HCT116 (cell line): ENCODE measurements at regions not wholly inside any gene's neighbourhood (a gene's known extent, or its start where the extent isn't known, plus 50 kb on each side); places are given as distances from the start of the nearest gene placed in this dataset.

Experiments
- ATAC-seq: fragments of 200-7000 bp; cut with Tn5 transposase; 2 replicates; pipeline ENCODE4 v1.9.1; 2020; ENCODE audit warnings: mild to moderate bottlenecking, moderate library complexity
- BruUV-seq: library from RNA; stranded (reverse); fragments of 400-500 nt; replicated peaks from 2 replicates; lab custom pipeline; 2021; lab: Mats Ljungman, UMichigan
- CTCF ChIA-PET: fragments of 300-600 bp; sonication (Branson Sonifier 250); formaldehyde crosslinking; loops from one replicate; lab custom pipeline; 2021; ENCODE audit warnings: antibody characterized with exemption; lab: Charles Lee
- POLR2A ChIA-PET: fragments of 300-600, 350-600 bp; sonication (Branson Sonifier 250); formaldehyde crosslinking; loops from one replicate; lab custom pipeline; 2021; ENCODE audit warnings: antibody characterized with exemption; lab: Charles Lee
- RAD21 ChIA-PET, 2 experiments: fragments of 300-600 bp; sonication (Branson Sonifier 250); formaldehyde crosslinking; loops; one replicate each; lab custom pipeline; 2023; ENCODE audit warnings: low total read pairs in 2 of 2; ENCODE audit not compliant: uncharacterized antibody in 2 of 2, unreplicated experiment in 2 of 2, low non-redundant PET in 1 of 2; lab: Charles Lee
- DNase-seq: peaks from one replicate; pipeline ENCODE4 v3.0.0-alpha.2; 2010; ENCODE audit warnings: low read depth, low spot score
- H2AFZ ChIP-seq: fragments of 200-600 bp; shearing (Covaris generic), sonication (generic); 2 replicates; pipeline ENCODE4 v1.6.1; 2017; ENCODE audit warnings: low read depth, mixed run types, mixed read lengths, antibody characterized with exemption, low read length; ENCODE audit not compliant: poor library complexity, severe bottlenecking
- H3K27ac ChIP-seq: 2 replicates; pipeline ENCODE4 v1.5.1; 2012; ENCODE audit warnings: low read depth, low read length
- H3K27me3 ChIP-seq: fragments of 200-600 bp; sonication (generic); 2 replicates; pipeline ENCODE4 v1.6.1; 2016; ENCODE audit warnings: mixed run types, low read length, mixed read lengths; ENCODE audit not compliant: insufficient read depth
- H3K36me3 ChIP-seq, 2 experiments: fragments of 200-500 bp in 1 of 2; fragments of 200-600 bp in 1 of 2; sonication (Bioruptor generic) in 1 of 2; sonication (generic) in 1 of 2; 2 replicates each; pipeline versions ENCODE4 v1.5.1 to v1.6.1; 2014 to 2016; ENCODE audit warnings: low read length in 2 of 2, inconsistent platforms in 1 of 2, mixed read lengths in 1 of 2, mixed run types in 1 of 2; ENCODE audit not compliant: insufficient read depth in 2 of 2, control insufficient read depth in 1 of 2
- H3K4me1 ChIP-seq, 2 experiments: fragments of 200-600 bp in 1 of 2; sonication (generic) in 1 of 2; 2 replicates each; pipeline versions ENCODE4 v1.5.1 to v1.6.1; 2012 to 2017; ENCODE audit warnings: low read length in 2 of 2, inconsistent platforms in 1 of 2, mild to moderate bottlenecking in 1 of 2, mixed read lengths in 1 of 2, mixed run types in 1 of 2, moderate library complexity in 1 of 2; ENCODE audit not compliant: insufficient read depth in 2 of 2, control insufficient read depth in 1 of 2
- H3K4me2 ChIP-seq: fragments of 200-600 bp; sonication (generic); 2 replicates; pipeline ENCODE4 v1.6.1; 2017; ENCODE audit warnings: mixed run types, low read length, mixed read lengths
- H3K4me3 ChIP-seq, 2 experiments: fragments of 200-600 bp in 1 of 2; sonication (generic) in 1 of 2; replicated peaks in 1 of 2; 2 replicates each; pipeline ENCODE4 v1.5.1; 2011 to 2016; ENCODE audit warnings: low read length in 2 of 2, control low read depth in 1 of 2, low read depth in 1 of 2, mild to moderate bottlenecking in 1 of 2, mixed read lengths in 1 of 2, mixed run types in 1 of 2
- H3K79me2 ChIP-seq: fragments of 200-600 bp; sonication (generic); 2 replicates; pipeline ENCODE4 v1.6.1; 2017; ENCODE audit warnings: mild to moderate bottlenecking, mixed run types, low read length, moderate library complexity, mixed read lengths; ENCODE audit not compliant: insufficient read depth
- H3K9ac ChIP-seq: fragments of 200-600 bp; sonication (generic); 2 replicates; pipeline ENCODE4 v1.6.1; 2016; ENCODE audit warnings: low read length, mixed read lengths
- H3K9me2 ChIP-seq: fragments of 200-600 bp; sonication (generic), shearing (Covaris generic); 2 replicates; pipeline ENCODE4 v1.6.1; 2017; ENCODE audit warnings: mixed run types, mild to moderate bottlenecking, moderate library complexity; ENCODE audit not compliant: insufficient read depth
- H3K9me3 ChIP-seq, 2 experiments: fragments of 200-500 bp in 1 of 2; fragments of 200-600 bp in 1 of 2; sonication (Bioruptor generic) in 1 of 2; sonication (generic) in 1 of 2; 2 replicates each; pipeline ENCODE4 v1.6.1; 2014 to 2017; ENCODE audit warnings: low read length in 2 of 2, mixed read lengths in 2 of 2, inconsistent platforms in 1 of 2, low read depth in 1 of 2, mild to moderate bottlenecking in 1 of 2, mixed run types in 1 of 2, moderate library complexity in 1 of 2; ENCODE audit not compliant: control insufficient read depth in 1 of 2, insufficient read depth in 1 of 2
- H4K20me1 ChIP-seq: fragments of 200-600 bp; sonication (generic), shearing (Covaris generic); 2 replicates; pipeline ENCODE4 v1.6.1; 2017; ENCODE audit warnings: mixed run types, mild to moderate bottlenecking, moderate library complexity; ENCODE audit not compliant: insufficient read depth
- ELF1 ChIP-seq: IDR thresholded peaks from 2 replicates; pipeline ENCODE4 v1.6.1; 2012; ENCODE audit warnings: low read depth, borderline replicate concordance
- EZH2phosphoT487 ChIP-seq: fragments of 200-600 bp; IDR thresholded peaks from 2 replicates; pipeline ENCODE4 v1.6.1; 2018; ENCODE audit warnings: antibody characterized with exemption, borderline replicate concordance
- JUND ChIP-seq: IDR thresholded peaks from 2 replicates; pipeline ENCODE4 v1.6.1; 2012
- POLR2A ChIP-seq: IDR thresholded peaks from 2 replicates; pipeline ENCODE4 v1.7.0; 2011; ENCODE audit warnings: borderline replicate concordance; ENCODE audit not compliant: insufficient read depth, insufficient read length; ENCODE audit errors: extremely low read depth
- POLR2AphosphoS5 ChIP-seq: IDR thresholded peaks from 2 replicates; pipeline ENCODE4 v1.6.1; 2011; ENCODE audit warnings: mild to moderate bottlenecking, low read depth, low read length, moderate library complexity
- RAD21 ChIP-seq: IDR thresholded peaks from 2 replicates; pipeline ENCODE4 v1.6.1; 2012; ENCODE audit warnings: low read depth, mild to moderate bottlenecking
- TCF7L2 ChIP-seq: IDR thresholded peaks from 2 replicates; pipeline ENCODE4 v1.7.0; 2011; ENCODE audit warnings: borderline replicate concordance, inconsistent platforms; ENCODE audit not compliant: insufficient read depth, insufficient read length; ENCODE audit errors: extremely low read depth
- YY1 ChIP-seq: IDR thresholded peaks from 2 replicates; pipeline ENCODE4 v1.6.1; 2011; ENCODE audit warnings: low read length, low read depth, moderate library complexity, mild to moderate bottlenecking; ENCODE audit not compliant: insufficient replicate concordance; ENCODE audit errors: extremely low read depth
- ZFX ChIP-seq: fragments of 450-650 bp; IDR thresholded peaks from 2 replicates; pipeline ENCODE4 v1.6.1; 2017
- intact Hi-C: fragments of 100-400 bp; cut with micrococcal nuclease; formaldehyde crosslinking; loops from 2 replicates; pipeline ENCODE4 v1.10.0; 2022
- TF ChIP-seq, protein P1 (sequence below): IDR thresholded peaks from 2 replicates; pipeline ENCODE4 v1.6.1; 2011; ENCODE audit warnings: mild to moderate bottlenecking, low read length, moderate library complexity; ENCODE audit not compliant: insufficient replicate concordance; ENCODE audit errors: extremely low read depth

GRCh38 chr20:51153867-51154707 lies 131.2 kb upstream of the KCNG1 start:
- no TSS peak for BruUV-seq
- ATAC-seq (no peak), DNase-seq (no peak)

More at GRCh38 chr20:51153867-51154707, 131.2 kb upstream of the KCNG1 start:
- H3K27ac ChIP-seq, result no peak overlapping the region
- no peaks in the 10 kb centered on the region for H3K4me1 ChIP-seq
- no peak overlapping the region for H2AFZ ChIP-seq
- H3K9me3 ChIP-seq, result no peaks in the 10 kb centered on the region
- H3K36me3 ChIP-seq, result no peaks in the 10 kb centered on the region
- no peak overlapping the region for H3K4me3 ChIP-seq
- intact Hi-C loops, result no loop called here
- peaks cover 76% of the 10 kb centered on the region for H3K27me3 ChIP-seq
- no peaks in the 10 kb centered on the region for H3K79me2 ChIP-seq
- ChIA-PET POLR2A (no interaction called here), RAD21 (no interaction called here), CTCF (no interaction called here)
- no peaks in the 10 kb centered on the region for H4K20me1 ChIP-seq
- H3K9me2 ChIP-seq, result no peaks in the 10 kb centered on the region
- TF ChIP-seq EZH2phosphoT487, result no peak
- TF ChIP-seq POLR2A, result no peak
- no peak for TF ChIP-seq JUND
- TF ChIP-seq YY1, result no peak
- no peak for TF ChIP-seq ZFX
- TF ChIP-seq POLR2AphosphoS5, result no peak
- TF ChIP-seq, protein P1, sequence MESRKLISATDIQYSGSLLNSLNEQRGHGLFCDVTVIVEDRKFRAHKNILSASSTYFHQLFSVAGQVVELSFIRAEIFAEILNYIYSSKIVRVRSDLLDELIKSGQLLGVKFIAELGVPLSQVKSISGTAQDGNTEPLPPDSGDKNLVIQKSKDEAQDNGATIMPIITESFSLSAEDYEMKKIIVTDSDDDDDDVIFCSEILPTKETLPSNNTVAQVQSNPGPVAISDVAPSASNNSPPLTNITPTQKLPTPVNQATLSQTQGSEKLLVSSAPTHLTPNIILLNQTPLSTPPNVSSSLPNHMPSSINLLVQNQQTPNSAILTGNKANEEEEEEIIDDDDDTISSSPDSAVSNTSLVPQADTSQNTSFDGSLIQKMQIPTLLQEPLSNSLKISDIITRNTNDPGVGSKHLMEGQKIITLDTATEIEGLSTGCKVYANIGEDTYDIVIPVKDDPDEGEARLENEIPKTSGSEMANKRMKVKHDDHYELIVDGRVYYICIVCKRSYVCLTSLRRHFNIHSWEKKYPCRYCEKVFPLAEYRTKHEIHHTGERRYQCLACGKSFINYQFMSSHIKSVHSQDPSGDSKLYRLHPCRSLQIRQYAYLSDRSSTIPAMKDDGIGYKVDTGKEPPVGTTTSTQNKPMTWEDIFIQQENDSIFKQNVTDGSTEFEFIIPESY, result no peak
- TF ChIP-seq RAD21, result no peak
- no peak for TF ChIP-seq TCF7L2
- TF ChIP-seq ELF1, result no peak
- H3K9ac ChIP-seq, result no peak overlapping the region
- no peak overlapping the region for H3K4me2 ChIP-seq
